ENCODE measurements at regions not wholly inside any gene's neighbourhood (a gene's known extent, or its start where the extent isn't known, plus 50 kb on each side); places are given as distances from the start of the nearest gene placed in this dataset.

DNA sequence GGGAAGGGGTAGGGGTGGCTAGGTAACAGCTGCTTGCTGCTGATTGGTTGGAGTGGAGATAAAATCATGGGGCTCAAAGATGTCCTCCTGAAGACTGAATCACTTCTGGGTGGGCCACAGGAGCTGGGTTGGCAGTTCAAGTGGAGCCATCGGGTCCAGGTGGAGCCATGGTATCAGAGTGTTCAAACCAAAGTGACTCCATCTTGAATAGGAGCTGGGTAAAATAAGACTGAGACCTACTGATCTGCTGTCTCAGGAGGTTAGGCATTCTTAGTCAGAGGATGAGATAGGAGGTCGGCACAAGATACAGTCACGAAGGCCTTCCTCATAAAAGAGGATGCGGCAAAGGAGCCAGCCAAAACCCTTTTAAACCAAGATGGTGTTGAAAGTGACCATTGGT, 96.5 kb downstream of the RTP4 start:
- no peak for DNase-seq (ENCODE audit: low read depth)
- H3K4me3 ChIP-seq (ENCODE audit: low read depth, low read length), result no peak overlapping the region
- TF ChIP-seq, protein P1, sequence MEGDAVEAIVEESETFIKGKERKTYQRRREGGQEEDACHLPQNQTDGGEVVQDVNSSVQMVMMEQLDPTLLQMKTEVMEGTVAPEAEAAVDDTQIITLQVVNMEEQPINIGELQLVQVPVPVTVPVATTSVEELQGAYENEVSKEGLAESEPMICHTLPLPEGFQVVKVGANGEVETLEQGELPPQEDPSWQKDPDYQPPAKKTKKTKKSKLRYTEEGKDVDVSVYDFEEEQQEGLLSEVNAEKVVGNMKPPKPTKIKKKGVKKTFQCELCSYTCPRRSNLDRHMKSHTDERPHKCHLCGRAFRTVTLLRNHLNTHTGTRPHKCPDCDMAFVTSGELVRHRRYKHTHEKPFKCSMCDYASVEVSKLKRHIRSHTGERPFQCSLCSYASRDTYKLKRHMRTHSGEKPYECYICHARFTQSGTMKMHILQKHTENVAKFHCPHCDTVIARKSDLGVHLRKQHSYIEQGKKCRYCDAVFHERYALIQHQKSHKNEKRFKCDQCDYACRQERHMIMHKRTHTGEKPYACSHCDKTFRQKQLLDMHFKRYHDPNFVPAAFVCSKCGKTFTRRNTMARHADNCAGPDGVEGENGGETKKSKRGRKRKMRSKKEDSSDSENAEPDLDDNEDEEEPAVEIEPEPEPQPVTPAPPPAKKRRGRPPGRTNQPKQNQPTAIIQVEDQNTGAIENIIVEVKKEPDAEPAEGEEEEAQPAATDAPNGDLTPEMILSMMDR (IDR thresholded peaks at IDR 0.05; ENCODE audit: insufficient read depth, low read depth, low read length), result no peak

DNA sequence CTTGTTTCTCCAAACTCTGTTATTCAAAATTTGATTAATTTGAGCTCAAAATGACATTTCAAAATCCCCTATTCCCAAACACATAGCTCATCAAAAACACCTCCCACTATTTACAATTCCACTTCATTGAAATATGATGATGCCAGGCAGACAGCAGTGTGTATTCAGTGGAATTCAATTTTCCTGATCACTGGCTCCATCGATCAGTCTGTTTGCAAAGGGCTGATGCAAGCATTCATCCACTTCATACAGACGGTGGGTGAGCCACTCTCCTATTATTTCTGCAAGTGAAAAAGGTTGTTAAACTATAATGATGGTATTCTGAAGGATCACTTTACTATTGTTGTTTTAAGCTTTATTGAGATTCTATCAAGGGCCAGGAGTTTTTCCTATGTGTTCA, 90.7 kb downstream of the RTP4 start:
- TF ChIP-seq, protein P1 (IDR thresholded peaks at IDR 0.05; ENCODE audit: insufficient read depth, low read depth, low read length), result no peak
- no peak for DNase-seq (ENCODE audit: low read depth)
- no peak overlapping the region for H3K4me3 ChIP-seq (ENCODE audit: low read depth, low read length)

DNA sequence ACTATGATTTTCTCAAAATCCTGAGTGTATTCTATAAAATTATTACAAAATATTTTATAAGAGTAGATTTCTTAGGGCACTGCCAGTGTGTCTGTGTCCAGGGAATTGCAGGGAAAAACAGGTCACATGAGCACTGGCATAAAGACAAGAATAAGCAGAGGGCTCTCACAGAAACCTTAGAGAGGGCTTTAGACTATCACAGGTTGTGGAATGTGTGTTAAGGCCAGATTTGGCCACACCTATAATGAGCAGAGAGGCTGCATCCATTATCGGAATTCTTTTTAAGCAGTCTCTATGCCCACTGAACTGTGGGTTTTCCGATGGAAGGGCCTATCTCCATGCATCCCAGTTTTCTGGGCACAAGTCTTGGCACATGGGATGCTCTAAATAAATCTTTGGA, 90.2 kb downstream of the RTP4 start:
- TF ChIP-seq, protein P1 (IDR thresholded peaks at IDR 0.05; ENCODE audit: insufficient read depth, low read depth, low read length), result no peak
- no peak for DNase-seq (ENCODE audit: low read depth)
- H3K4me3 ChIP-seq (ENCODE audit: low read depth, low read length), result no peak overlapping the region

DNA sequence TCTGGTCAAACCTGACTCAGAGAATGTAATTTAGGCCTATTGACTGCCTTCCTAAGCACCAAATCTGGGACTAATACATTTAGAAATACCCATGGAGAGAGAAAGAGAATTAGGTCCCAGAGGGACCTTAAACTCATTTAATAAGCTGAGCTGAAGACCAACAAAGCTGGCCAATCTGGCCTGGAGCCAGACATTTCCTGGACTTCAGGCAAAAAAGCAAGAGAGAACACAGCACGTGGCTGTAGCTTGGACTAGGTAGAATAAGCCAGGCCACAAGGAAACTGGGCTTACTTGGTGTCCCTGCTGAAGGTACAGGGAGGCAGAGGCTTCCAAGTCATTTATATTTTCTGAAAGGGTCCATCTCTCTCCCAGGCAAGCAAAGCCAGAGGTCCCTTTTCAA, 88.1 kb downstream of the RTP4 start:
- TF ChIP-seq, protein P1 (IDR thresholded peaks at IDR 0.05; ENCODE audit: insufficient read depth, low read depth, low read length), result no peak
- no peak overlapping the region for H3K4me3 ChIP-seq (ENCODE audit: low read depth, low read length)
- peak; percentile 6 for DNase-seq (ENCODE audit: low read depth)

DNA sequence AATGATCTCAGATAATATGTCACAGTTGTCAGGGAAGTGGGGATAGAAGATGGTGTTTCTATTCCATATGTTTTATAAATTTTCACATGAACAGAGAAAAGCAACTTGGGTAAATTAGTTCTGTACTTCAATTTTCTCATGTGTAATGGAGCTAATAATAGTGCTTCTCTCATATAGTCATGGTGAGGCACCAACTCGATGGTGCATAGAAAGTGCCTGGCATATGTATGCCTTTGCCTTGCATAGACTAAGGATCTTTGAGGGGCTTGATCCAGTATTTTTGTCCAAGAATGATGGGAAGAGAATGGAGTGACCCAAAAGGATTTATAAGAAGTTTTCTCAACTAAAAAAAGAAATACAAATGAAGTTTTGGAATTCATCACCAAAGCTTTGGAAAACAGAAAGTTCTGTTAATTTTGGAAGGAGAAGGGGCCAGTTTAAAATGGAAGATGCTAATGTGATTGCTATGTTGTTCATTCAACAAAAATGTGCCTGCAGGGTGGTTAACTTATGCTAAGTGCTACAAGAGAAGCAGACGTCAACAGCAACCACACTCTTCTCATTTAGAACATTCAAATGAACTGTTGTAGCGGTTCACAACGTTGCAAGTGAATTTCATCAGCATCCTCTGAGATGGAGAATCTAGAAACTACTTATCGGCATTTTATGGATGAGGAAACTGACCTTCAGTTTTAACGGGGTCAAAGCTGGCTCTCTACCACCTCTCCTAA, 86.1 kb downstream of the RTP4 start:
- TF ChIP-seq, protein P1 (IDR thresholded peaks at IDR 0.05; ENCODE audit: insufficient read depth, low read depth, low read length), result no peak
- DNase-seq (ENCODE audit: low read depth), result no peak
- H3K4me3 ChIP-seq (ENCODE audit: low read depth, low read length), result no peak overlapping the region

DNA sequence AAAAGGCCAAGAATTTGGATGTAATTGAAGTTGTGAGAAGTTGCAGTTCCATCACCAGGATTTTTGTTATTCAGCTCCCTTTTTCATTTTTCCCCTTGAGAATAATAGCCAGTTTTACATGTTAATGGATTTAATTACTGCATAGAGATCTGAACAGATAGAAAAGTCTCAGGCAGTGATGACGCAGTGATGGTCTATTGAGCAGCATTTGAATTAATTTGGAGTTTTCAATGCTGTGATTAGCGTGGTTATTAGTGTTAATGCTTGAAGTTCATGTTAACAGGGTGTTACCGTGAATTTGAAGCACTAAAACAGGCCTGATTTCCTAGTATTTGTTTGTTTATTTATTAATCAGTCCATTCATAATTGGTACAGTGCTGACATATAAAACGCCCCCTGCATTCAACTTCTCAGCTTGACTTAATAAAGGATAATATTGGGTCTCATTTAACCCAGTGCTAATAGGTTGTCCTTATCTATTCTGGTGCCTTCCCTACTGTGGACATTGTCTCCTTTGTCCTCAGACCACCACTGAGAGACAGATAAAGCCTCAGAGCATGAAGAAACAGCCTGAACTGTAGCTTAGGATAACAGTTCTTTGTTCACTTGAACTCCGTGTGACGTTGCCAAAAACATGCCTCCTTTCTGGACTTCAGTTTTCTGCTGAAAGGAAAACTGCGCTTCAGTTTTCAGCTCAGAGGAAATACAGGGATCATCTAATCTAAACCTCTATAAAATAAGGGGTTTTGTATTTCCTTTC, 82.4 kb downstream of the RTP4 start:
- DNase-seq (ENCODE audit: low read depth), result no peak
- H3K4me3 ChIP-seq (ENCODE audit: low read depth, low read length), result no peak overlapping the region
- TF ChIP-seq, protein P1 (IDR thresholded peaks at IDR 0.05; ENCODE audit: insufficient read depth, low read depth, low read length), result no peak

Data from fibroblast of villous mesenchyme (primary cell).